HUES6 (cell line): ENCODE measurements at regions not wholly inside any gene's neighbourhood (a gene's known extent, or its start where the extent isn't known, plus 50 kb on each side); places are given as distances from the start of the nearest gene placed in this dataset.

Experiments used
- H3K27ac ChIP-seq: 2 replicates; pipeline ENCODE4 v1.7.0; 2013; ENCODE audit warnings: low read depth, mild to moderate bottlenecking, low read length, inconsistent platforms
- H3K27me3 ChIP-seq: 2 replicates; pipeline ENCODE4 v1.6.1; 2013; ENCODE audit warnings: low read length; ENCODE audit not compliant: control insufficient read depth, insufficient read depth
- H3K36me3 ChIP-seq: 2 replicates; pipeline ENCODE4 v1.6.1; 2013; ENCODE audit warnings: low read length; ENCODE audit not compliant: control insufficient read depth, insufficient read depth
- H3K4me1 ChIP-seq: 2 replicates; pipeline ENCODE4 v1.6.1; 2013; ENCODE audit warnings: low read length; ENCODE audit not compliant: control insufficient read depth, insufficient read depth
- H3K4me3 ChIP-seq: 2 replicates; pipeline ENCODE4 v1.5.1; 2013; ENCODE audit warnings: low read depth, low read length
- H3K9ac ChIP-seq: one replicate; pipeline ENCODE4 v1.6.1; 2013; ENCODE audit warnings: mild to moderate bottlenecking, low read length
- H3K9me3 ChIP-seq: 2 replicates; pipeline ENCODE4 v1.6.1; 2013; ENCODE audit warnings: low read depth, low read length; ENCODE audit not compliant: control insufficient read depth, insufficient read depth

DNA sequence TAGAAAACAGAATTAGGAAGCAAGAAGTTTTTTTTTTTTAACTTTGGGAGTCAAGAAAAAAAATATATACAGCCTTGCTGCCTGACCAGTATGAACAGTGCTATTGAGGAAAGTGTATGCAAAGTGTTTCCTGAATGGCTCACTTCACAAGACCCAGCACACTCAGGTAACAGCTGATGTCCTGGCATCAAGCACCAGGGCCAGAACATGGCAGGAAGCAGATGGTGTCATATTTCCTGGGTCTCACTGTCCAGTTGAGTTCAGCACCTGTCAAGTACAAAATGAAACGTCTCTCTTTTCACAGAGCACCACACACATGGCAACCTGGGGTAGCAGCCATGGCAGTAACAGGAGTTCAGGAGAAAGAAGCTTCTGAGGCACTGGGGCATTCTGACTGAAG is 372.3 kb downstream of the TTLL7 start:
- Histone ChIP-seq H3K36me3 (no peaks in the 10 kb centered on the region), H3K9ac (no peak overlapping the region), H3K27me3 (no peaks in the 10 kb centered on the region), H3K4me1 (peaks cover 4% of the 10 kb centered on the region; the same call in 1 of the 2 replicates), H3K9me3 (no peaks in the 10 kb centered on the region), H3K27ac (no peak overlapping the region), H3K4me3 (no peak overlapping the region)

DNA sequence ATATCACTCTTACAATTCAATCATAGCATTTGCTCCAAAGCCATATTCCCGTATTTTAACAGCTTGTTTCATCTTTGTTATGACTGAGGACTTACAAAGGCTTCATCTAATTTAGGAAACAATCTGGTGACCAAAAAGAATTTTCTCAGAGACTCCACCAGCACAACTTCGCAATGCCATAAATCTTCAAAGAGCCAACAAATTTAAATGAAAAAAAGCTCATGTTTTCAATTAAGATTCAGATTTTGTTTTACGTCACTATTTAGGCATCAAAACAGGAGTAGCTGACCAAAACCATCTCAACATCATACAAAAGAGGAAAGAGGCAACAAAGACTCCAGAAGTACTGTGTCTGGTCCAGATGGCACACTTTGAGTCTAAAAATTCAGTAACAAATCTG is 373.3 kb downstream of the TTLL7 start:
- Histone ChIP-seq H3K4me3 (no peak overlapping the region), H3K9ac (no peak overlapping the region), H3K27me3 (no peaks in the 10 kb centered on the region), H3K4me1 (peaks cover 4% of the 10 kb centered on the region; the same call in 1 of the 2 replicates), H3K9me3 (no peaks in the 10 kb centered on the region), H3K27ac (no peak overlapping the region), H3K36me3 (no peaks in the 10 kb centered on the region)

DNA sequence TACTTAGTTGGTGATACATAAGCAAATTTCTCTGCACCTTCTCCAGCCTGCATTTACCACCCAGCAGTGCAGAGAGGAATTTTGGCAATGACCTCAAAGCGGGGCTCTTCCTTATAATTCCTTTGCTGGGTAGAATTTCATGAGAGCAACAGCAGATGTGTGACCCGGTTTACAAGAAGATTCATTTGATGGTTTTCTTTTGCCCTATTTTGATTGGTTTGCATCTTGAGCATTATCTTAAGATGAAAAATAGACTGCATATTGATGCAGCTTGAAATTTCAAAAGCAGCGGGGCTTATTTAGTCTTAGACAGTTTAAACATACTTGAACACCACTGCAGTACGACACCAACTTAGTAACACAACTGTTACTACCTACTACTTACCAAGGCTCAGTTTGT is 378.9 kb downstream of the TTLL7 start:
- Histone ChIP-seq H3K9ac (no peak overlapping the region), H3K36me3 (no peaks in the 10 kb centered on the region)

DNA sequence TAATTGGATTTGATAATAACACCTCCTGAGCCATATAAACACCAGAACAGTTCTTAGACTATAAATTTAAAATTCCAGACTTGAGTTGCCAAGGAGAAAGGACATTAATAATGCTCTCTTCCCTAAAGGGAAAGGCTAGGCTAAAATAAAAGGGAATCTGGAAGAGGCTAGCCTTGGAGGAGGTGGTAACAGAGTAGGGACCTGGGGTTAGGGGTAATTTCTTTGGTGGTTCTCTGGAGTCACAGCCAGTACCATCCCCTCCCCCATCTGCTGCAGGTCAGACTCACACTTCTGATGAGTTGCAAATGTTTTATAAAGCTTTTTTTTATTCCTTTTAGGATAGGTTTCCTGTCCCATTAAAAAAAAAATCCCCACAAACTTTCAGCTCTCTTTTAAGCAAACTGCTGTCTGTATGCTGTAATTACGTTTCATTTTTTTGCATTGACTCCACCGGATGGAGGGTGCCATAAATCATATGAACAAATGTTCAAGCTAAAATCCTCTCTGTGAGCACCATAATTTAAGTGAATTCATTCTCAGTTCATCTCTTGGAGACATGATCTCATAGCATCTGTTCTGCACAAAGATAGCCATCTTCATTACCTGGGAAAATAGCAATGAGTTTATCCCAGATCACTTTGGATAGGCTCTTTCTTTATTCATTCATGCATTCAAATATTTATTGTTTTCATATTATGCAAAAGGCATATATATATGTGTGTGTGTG is 379.6 kb downstream of the TTLL7 start:
- H3K9ac ChIP-seq, result no peak overlapping the region
- no peak overlapping the region for H3K4me3 ChIP-seq
- H3K27ac ChIP-seq, result no peak overlapping the region
- no peaks in the 10 kb centered on the region for H3K27me3 ChIP-seq
- no peaks in the 10 kb centered on the region for H3K36me3 ChIP-seq
- peaks cover 42% of the 10 kb centered on the region for H3K4me1 ChIP-seq
- H3K9me3 ChIP-seq, result no peaks in the 10 kb centered on the region

More for the DNA sequence above, 378.9 kb downstream of the TTLL7 start:
- Histone ChIP-seq H3K9me3 (no peaks in the 10 kb centered on the region), H3K27me3 (no peaks in the 10 kb centered on the region), H3K27ac (no peak overlapping the region), H3K4me3 (no peak overlapping the region), H3K4me1 (peaks cover 42% of the 10 kb centered on the region)

DNA sequence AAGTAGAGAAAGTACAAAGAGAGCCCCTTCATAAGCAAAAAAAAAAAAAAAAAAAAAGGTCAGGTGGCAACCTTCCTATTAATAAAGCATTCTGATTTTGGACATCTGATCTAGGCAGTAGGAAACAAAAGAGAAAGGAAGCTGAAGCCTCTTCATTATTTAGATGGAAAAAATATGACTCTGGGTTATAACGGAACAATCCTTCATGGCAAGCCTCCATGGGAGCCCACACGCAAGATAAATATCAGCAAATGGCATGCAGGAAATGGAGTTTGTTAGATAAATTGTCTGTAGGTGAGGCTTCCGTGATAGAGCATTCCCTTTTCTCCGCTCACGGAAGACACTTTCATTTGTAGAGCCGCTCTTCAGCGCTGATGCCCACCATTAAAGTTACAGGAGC is 381.0 kb downstream of the TTLL7 start:
- no peak overlapping the region for H3K9ac ChIP-seq
- peaks cover 42% of the 10 kb centered on the region for H3K4me1 ChIP-seq
- H3K36me3 ChIP-seq, result no peaks in the 10 kb centered on the region
- H3K27me3 ChIP-seq, result no peaks in the 10 kb centered on the region
- H3K9me3 ChIP-seq, result no peaks in the 10 kb centered on the region
- no peak overlapping the region for H3K27ac ChIP-seq
- no peak overlapping the region for H3K4me3 ChIP-seq

DNA sequence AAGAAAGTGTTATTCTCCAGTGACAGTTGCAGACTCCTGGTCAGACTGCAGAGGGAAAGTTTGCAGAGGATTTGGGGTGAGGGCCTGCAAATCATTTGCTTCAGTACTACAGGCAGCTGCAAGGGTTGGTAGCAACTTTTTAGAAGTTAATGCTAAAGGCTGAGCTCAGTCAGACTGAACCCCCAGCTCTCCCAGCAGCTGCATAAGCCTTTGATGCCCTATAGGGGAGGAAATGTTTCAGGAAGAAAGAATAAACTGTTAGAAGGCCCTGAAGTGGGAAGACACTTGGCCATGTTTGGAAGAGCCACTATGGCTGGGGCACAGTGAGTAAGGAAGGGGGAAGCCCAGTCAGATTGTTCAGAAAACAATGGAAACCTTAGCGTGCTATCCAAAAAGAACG is 383.6 kb downstream of the TTLL7 start:
- no peaks in the 10 kb centered on the region for H3K36me3 ChIP-seq
- peaks cover 42% of the 10 kb centered on the region for H3K4me1 ChIP-seq
- no peak overlapping the region for H3K27ac ChIP-seq
- H3K9me3 ChIP-seq, result no peaks in the 10 kb centered on the region
- H3K4me3 ChIP-seq, result no peak overlapping the region
- H3K27me3 ChIP-seq, result no peaks in the 10 kb centered on the region
- H3K9ac ChIP-seq, result no peak overlapping the region

DNA sequence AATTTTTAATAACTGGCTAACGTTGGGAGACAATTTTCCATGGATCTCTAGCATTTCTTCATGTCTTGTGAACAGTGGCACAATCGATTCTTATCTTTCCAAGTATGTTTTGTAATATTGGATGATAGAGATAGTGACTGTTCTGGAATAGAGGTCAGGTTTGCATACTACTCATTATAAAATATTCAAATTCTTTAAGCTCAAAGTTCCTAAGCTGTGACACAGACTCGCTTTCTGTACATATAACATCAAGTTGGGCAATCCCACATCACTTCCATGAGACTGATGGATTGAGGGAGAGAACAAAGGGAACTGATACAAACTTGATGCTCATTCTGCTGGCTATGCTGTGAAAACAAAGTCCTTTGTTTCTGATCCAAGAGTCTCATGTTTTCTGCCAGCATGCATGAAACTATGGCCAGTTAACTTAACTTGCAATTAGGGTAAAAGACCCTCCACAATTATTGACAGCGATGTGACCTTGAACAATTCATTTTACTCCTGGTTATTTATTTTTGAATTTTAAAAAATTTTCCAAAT is 392.4 kb downstream of the TTLL7 start:
- Histone ChIP-seq H3K36me3 (no peaks in the 10 kb centered on the region), H3K9me3 (peaks cover 6% of the 10 kb centered on the region; the same call in 1 of the 2 replicates), H3K4me1 (no peaks in the 10 kb centered on the region), H3K27ac (no peak overlapping the region), H3K27me3 (no peaks in the 10 kb centered on the region), H3K4me3 (no peak overlapping the region), H3K9ac (no peak overlapping the region)

DNA sequence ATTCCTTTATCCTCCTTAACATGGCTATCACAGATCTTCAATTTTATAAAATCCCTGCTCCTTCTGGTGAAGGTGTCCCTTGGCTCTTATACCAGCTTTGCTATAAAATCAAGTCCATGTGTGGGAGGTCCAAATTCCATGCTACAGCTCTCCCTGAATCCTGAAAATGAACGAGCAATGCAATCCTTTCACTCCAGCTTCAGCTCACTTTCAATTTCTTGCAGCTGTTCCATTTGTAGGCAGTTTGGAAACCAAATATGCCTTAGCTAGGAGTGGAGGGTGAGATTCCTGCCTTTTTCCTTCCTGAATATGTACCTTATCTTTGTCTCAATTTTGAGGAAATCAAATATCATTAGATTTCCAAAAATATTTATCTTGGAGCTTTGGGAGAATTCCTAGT is 402.6 kb downstream of the TTLL7 start:
- H3K9ac ChIP-seq, result no peak overlapping the region
- H3K4me3 ChIP-seq, result no peak overlapping the region
- no peaks in the 10 kb centered on the region for H3K27me3 ChIP-seq
- peaks cover 23% of the 10 kb centered on the region for H3K9me3 ChIP-seq
- H3K36me3 ChIP-seq, result no peaks in the 10 kb centered on the region
- peaks cover 7% of the 10 kb centered on the region; the same call in 1 of the 2 replicates for H3K4me1 ChIP-seq
- H3K27ac ChIP-seq, result no peak overlapping the region

DNA sequence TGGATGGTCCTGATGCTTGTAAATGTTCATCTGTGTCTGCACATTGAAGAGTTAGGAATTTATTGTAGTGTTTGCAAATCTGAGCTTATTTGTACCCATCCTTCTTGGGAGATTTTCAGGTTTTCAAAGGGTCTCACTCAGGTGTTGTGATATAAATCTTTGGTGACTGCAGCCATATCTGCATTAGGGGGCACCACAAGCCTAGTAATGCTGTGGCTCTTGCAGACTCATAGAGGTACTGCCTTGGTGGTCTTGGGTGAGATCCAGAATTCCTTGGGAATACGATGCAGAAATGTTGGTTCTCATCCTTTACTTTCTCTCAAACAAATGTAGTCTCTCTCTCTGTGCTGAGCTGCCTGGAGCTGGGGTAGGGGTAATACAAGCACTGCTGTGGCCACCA is 405.9 kb downstream of the TTLL7 start:
- Histone ChIP-seq H3K9ac (no peak overlapping the region), H3K36me3 (no peaks in the 10 kb centered on the region), H3K27me3 (no peaks in the 10 kb centered on the region), H3K4me3 (no peak overlapping the region), H3K4me1 (peaks cover 7% of the 10 kb centered on the region; the same call in 1 of the 2 replicates), H3K9me3 (peaks cover 1% of the 10 kb centered on the region; the same call in 1 of the 2 replicates), H3K27ac (no peak overlapping the region)

DNA sequence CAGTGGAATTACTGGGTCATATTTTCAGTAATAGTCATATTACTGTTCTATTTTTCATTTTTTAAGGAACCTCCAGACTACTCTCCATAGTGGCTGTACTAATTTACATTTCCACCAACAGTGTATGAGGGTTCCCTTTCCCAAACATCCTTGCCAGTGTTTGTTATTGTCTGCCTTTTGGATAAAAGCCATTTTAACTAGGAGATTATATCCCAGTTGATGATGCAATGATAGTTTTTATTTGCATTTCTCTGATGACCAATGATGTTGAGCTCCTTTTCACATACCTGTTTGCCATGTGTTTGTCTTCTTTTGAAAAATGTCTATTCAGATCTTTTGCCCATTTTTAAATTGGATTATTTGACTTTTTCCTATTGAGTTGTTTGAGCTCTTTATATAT is 410.8 kb downstream of the TTLL7 start:
- H3K36me3 ChIP-seq, result no peaks in the 10 kb centered on the region
- no peak overlapping the region for H3K4me3 ChIP-seq
- H3K9me3 ChIP-seq, result no peaks in the 10 kb centered on the region
- H3K4me1 ChIP-seq, result no peaks in the 10 kb centered on the region
- H3K9ac ChIP-seq, result no peak overlapping the region
- no peaks in the 10 kb centered on the region for H3K27me3 ChIP-seq
- H3K27ac ChIP-seq, result no peak overlapping the region

DNA sequence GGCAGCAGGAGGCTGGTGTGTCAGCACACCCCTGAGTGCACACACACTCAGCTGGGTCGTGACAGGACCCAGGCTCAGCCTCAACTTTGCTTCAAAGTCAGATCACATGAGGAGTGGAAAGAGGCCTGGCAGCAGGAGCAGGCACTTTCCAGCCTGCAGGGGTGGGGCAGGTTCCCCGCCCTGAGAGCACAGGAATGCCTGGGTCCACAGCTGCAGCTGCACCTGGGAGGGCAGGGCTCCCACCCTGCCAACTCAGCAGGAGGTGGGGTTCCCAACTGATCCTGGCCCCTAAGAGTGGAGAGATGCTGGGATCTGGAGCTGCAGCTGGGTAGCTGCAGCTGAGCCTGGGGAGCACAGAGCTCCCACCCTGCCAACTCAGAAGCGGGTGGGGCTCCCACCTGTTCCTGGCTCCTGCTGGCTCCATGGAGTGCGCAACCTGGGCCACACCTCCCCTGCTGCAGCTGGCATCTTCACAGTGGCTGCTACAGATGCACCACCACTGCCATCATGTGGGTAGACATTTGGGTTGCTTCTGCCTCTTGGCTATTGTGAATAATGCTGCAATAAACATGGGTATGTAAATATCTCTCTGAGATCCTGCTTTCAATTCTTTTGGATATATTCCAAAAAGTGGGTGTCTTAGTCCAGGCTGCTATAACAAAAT is 415.4 kb downstream of the TTLL7 start:
- peaks cover 11% of the 10 kb centered on the region for H3K9me3 ChIP-seq
- no peak overlapping the region for H3K27ac ChIP-seq
- H3K36me3 ChIP-seq, result no peaks in the 10 kb centered on the region
- H3K9ac ChIP-seq, result no peak overlapping the region
- no peaks in the 10 kb centered on the region for H3K4me1 ChIP-seq
- no peaks in the 10 kb centered on the region for H3K27me3 ChIP-seq
- no peak overlapping the region for H3K4me3 ChIP-seq
